ENCODE measurements at regions not wholly inside any gene's neighbourhood (a gene's known extent, or its start where the extent isn't known, plus 50 kb on each side); places are given as distances from the start of the nearest gene placed in this dataset.

- TF ChIP-seq CTCF (IDR thresholded peaks at IDR 0.05): no peak
- no peak for TF ChIP-seq POLR2A (IDR thresholded peaks at IDR 0.05)
Measured at GRCh38 chr1:25170439-25170838, 61.9 kb downstream of the SYF2 start.
